ENCODE measurements at regions not wholly inside any gene's neighbourhood (a gene's known extent, or its start where the extent isn't known, plus 50 kb on each side); places are given as distances from the start of the nearest gene placed in this dataset.
"Not testable (repeated sequence)": the region's sequence is repeated elsewhere in the genome, so short reads cannot be mapped to it uniquely, and the experiment has no call there.

- DNase-seq (ENCODE audit: low read depth): no peak
Observed at GRCh38 chr9:31588006-31588405, 796.4 kb upstream of the ACO1 start.

- no peak for DNase-seq (ENCODE audit: low read depth)
Observed at GRCh38 chr9:31588756-31589155, 795.7 kb upstream of the ACO1 start.

GRCh38 chr9:31590091-31590490, 794.4 kb upstream of the ACO1 start:
- peak; percentile 11 for DNase-seq (ENCODE audit: low read depth)

GRCh38 chr9:31597086-31597485, 787.4 kb upstream of the ACO1 start:
- DNase-seq (ENCODE audit: low read depth): not testable (repeated sequence)

GRCh38 chr9:31597977-31598376, 786.5 kb upstream of the ACO1 start:
- peak; percentile 72 for DNase-seq (ENCODE audit: low read depth)

GRCh38 chr9:31601666-31602065, 782.8 kb upstream of the ACO1 start:
- no peak for DNase-seq (ENCODE audit: low read depth)

GRCh38 chr9:31604531-31604930, 779.9 kb upstream of the ACO1 start:
- DNase-seq (ENCODE audit: low read depth): no peak

- no peak for DNase-seq (ENCODE audit: low read depth)
Observed at GRCh38 chr9:31605164-31605563, 779.3 kb upstream of the ACO1 start.

- DNase-seq (ENCODE audit: low read depth): no peak
Observed at GRCh38 chr9:31606678-31607077, 777.8 kb upstream of the ACO1 start.

- peak; percentile 66 for DNase-seq (ENCODE audit: low read depth)
Observed at GRCh38 chr9:31608416-31608815, 776.0 kb upstream of the ACO1 start.

- DNase-seq (ENCODE audit: low read depth): peak; percentile 11
Observed at GRCh38 chr9:31608881-31609280, 775.6 kb upstream of the ACO1 start.

GRCh38 chr9:31612336-31613030, 772.0 kb upstream of the ACO1 start:
- peak; percentile 38 for DNase-seq (ENCODE audit: low read depth)

- no peak for DNase-seq (ENCODE audit: low read depth)
Observed at GRCh38 chr9:31615966-31616365, 768.5 kb upstream of the ACO1 start.

GRCh38 chr9:31623511-31623910, 760.9 kb upstream of the ACO1 start:
- DNase-seq (ENCODE audit: low read depth): no peak

- DNase-seq (ENCODE audit: low read depth): no peak
Observed at GRCh38 chr9:31629292-31629691, 755.2 kb upstream of the ACO1 start.

- DNase-seq (ENCODE audit: low read depth): no peak
Observed at GRCh38 chr9:31637265-31637664, 747.2 kb upstream of the ACO1 start.

- no peak for DNase-seq (ENCODE audit: low read depth)
Observed at GRCh38 chr9:31637861-31638260, 746.6 kb upstream of the ACO1 start.

GRCh38 chr9:31639451-31639850, 745.0 kb upstream of the ACO1 start:
- no peak for DNase-seq (ENCODE audit: low read depth)

- DNase-seq (ENCODE audit: low read depth): no peak
Observed at GRCh38 chr9:31669311-31669710, 715.1 kb upstream of the ACO1 start.

- DNase-seq (ENCODE audit: low read depth): no peak
Observed at GRCh38 chr9:31671011-31671410, 713.4 kb upstream of the ACO1 start.

GRCh38 chr9:31674264-31674663, 710.2 kb upstream of the ACO1 start:
- peak; percentile 1 for DNase-seq (ENCODE audit: low read depth)

- DNase-seq (ENCODE audit: low read depth): no peak
Observed at GRCh38 chr9:31677415-31677814, 707.0 kb upstream of the ACO1 start.

GRCh38 chr9:31677877-31678276, 706.6 kb upstream of the ACO1 start:
- no peak for DNase-seq (ENCODE audit: low read depth)

- peak; percentile 16 for DNase-seq (ENCODE audit: low read depth)
Observed at GRCh38 chr9:31683116-31683515, 701.3 kb upstream of the ACO1 start.
